ENCODE measurements at regions not wholly inside any gene's neighbourhood (a gene's known extent, or its start where the extent isn't known, plus 50 kb on each side); places are given as distances from the start of the nearest gene placed in this dataset.

DNA sequence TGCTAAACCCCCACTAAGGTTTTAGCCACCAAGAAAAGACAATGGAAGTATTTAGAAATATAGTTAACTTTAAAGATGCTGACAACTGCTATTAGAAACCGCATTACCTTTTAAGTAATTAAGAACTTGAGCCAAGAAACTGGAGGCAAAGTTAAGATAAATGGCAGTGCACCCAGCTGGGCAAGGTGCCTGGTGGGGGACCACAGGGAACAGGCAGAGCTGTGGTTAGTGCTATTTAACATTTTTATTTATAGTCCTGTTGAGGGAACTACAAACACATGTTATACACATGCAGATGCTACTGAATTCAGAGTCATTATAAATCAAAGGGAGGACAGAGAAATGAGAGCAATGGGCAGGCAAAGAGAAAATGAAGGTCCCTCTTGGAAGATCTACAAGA lies 447.9 kb downstream of the TFAP2B start:
- Histone ChIP-seq H2AFZ (no peak overlapping the region), H4K20me1 (ENCODE audit: insufficient read depth) (no peaks in the 10 kb centered on the region), H3F3A (ENCODE audit: insufficient read depth, low read depth) (no peaks in the 10 kb centered on the region), H3K4me1 (replicated peaks; ENCODE audit: insufficient read depth) (no peaks in the 10 kb centered on the region), H3K27ac (no peak overlapping the region), H3K9me2 (ENCODE audit: insufficient read depth) (no peaks in the 10 kb centered on the region), H3K27me3 (ENCODE audit: insufficient read depth, low read depth) (no peaks in the 10 kb centered on the region), H3K79me2 (ENCODE audit: low read depth) (no peaks in the 10 kb centered on the region), H3K9me3 (ENCODE audit: insufficient read depth, low read depth) (no peaks in the 10 kb centered on the region), H3K4me3 (no peak overlapping the region), H3K36me3 (ENCODE audit: low read depth) (no peaks in the 10 kb centered on the region), H3K4me2 (no peak overlapping the region)
- POLR2A ChIA-PET (ENCODE audit: unreplicated experiment), result no interaction called here
- no TSS peak for BruUV-seq (replicated peaks)
- intact Hi-C loops (cut with micrococcal nuclease; ENCODE audit: unreplicated experiment), result no loop called here
- no peak for TF ChIP-seq EZH2 (IDR thresholded peaks at IDR 0.05; ENCODE audit: low read depth)
- no peak for TF ChIP-seq CTCF (conservative IDR thresholded peaks at IDR 0.05)
- no peak for DNase-seq
- CTCF ChIA-PET, result no interaction called here

DNA sequence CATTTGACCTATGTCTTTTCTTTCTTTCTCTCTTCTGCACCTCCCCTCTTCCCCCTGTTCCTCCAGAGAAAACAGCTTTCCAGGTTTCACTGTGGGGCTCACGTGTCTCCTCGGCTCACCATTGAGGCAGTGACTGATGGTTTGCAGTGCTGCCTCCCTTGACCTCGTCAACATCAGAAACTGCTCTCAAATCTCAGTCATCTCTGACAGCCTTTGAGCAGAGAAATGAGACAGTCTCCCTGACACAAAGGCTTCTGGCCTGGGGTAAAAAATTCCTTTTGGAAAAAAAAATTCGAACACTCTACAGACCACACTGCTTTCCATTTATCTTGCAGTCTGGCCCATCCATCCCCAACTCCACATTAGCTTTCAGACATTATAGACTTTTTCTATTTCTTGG lies 450.0 kb downstream of the TFAP2B start:
- POLR2A ChIA-PET (ENCODE audit: unreplicated experiment), result no interaction called here
- no peak for DNase-seq
- no TSS peak for BruUV-seq (replicated peaks)

GRCh38 chr6:51269876-51270275 lies 451.2 kb downstream of the TFAP2B start:
- TF ChIP-seq EZH2 (IDR thresholded peaks at IDR 0.05; ENCODE audit: low read depth) (no peak), CTCF (conservative IDR thresholded peaks at IDR 0.05) (no peak)
- no TSS peak for BruUV-seq (replicated peaks)
- POLR2A ChIA-PET (ENCODE audit: unreplicated experiment), result no interaction called here

More for the DNA sequence above, 450.0 kb downstream of the TFAP2B start:
- intact Hi-C loops (cut with micrococcal nuclease; ENCODE audit: unreplicated experiment), result no loop called here
- Histone ChIP-seq H3K9me2 (ENCODE audit: insufficient read depth) (no peaks in the 10 kb centered on the region), H2AFZ (no peak overlapping the region), H3K4me3 (no peak overlapping the region), H3K4me2 (no peak overlapping the region), H3K36me3 (ENCODE audit: low read depth) (no peaks in the 10 kb centered on the region), H3K79me2 (ENCODE audit: low read depth) (no peaks in the 10 kb centered on the region), H4K20me1 (ENCODE audit: insufficient read depth) (no peaks in the 10 kb centered on the region), H3K9me3 (ENCODE audit: insufficient read depth, low read depth) (no peaks in the 10 kb centered on the region), H3K27ac (no peak overlapping the region), H3K27me3 (ENCODE audit: insufficient read depth, low read depth) (no peaks in the 10 kb centered on the region), H3F3A (ENCODE audit: insufficient read depth, low read depth) (no peaks in the 10 kb centered on the region), H3K4me1 (replicated peaks; ENCODE audit: insufficient read depth) (no peaks in the 10 kb centered on the region)
- no peak for TF ChIP-seq EZH2 (IDR thresholded peaks at IDR 0.05; ENCODE audit: low read depth)
- no peak for TF ChIP-seq CTCF (conservative IDR thresholded peaks at IDR 0.05)
- CTCF ChIA-PET, result no interaction called here

More at GRCh38 chr6:51269876-51270275, 451.2 kb downstream of the TFAP2B start:
- H3K9me2 ChIP-seq (ENCODE audit: insufficient read depth), result no peaks in the 10 kb centered on the region
- CTCF ChIA-PET, result no interaction called here
- H3K36me3 ChIP-seq (ENCODE audit: low read depth), result no peaks in the 10 kb centered on the region
- no peak overlapping the region for H2AFZ ChIP-seq
- H3F3A ChIP-seq (ENCODE audit: insufficient read depth, low read depth), result no peaks in the 10 kb centered on the region
- H3K4me3 ChIP-seq, result no peak overlapping the region
- DNase-seq, result no peak
- H3K79me2 ChIP-seq (ENCODE audit: low read depth), result no peaks in the 10 kb centered on the region
- H3K4me2 ChIP-seq, result no peak overlapping the region
- no peaks in the 10 kb centered on the region for H3K4me1 ChIP-seq (replicated peaks; ENCODE audit: insufficient read depth)
- no peak overlapping the region for H3K27ac ChIP-seq
- H3K9me3 ChIP-seq (ENCODE audit: insufficient read depth, low read depth), result no peaks in the 10 kb centered on the region
- intact Hi-C loops (cut with micrococcal nuclease; ENCODE audit: unreplicated experiment), result no loop called here
- H4K20me1 ChIP-seq (ENCODE audit: insufficient read depth), result no peaks in the 10 kb centered on the region
- H3K27me3 ChIP-seq (ENCODE audit: insufficient read depth, low read depth), result no peaks in the 10 kb centered on the region
